Right lobe of liver (tissue), 4 donors: ENCODE measurements at regions not wholly inside any gene's neighbourhood (a gene's known extent, or its start where the extent isn't known, plus 50 kb on each side); places are given as distances from the start of the nearest gene placed in this dataset.

Experiments
- CTCF ChIP-seq, 4 donors: fragments of 200-600 bp in 3 of 4; fragments of 450-650 bp in 1 of 4; IDR thresholded peaks; one replicate each; pipeline versions ENCODE4 v1.5.1 to v1.8.0; 2016 to 2022; ENCODE audit warnings: antibody characterized with exemption in 4 of 4, mild to moderate bottlenecking in 2 of 4
- POLR2A ChIP-seq: fragments of 450-650 bp; IDR thresholded peaks from one replicate; pipeline ENCODE4 v1.6.1; 2017; ENCODE audit warnings: antibody characterized with exemption, mild to moderate bottlenecking
- donor health status: DM: no; HTN: no; CAD: no.
- donor health status: DM: no; HTN: no; CAD: no.
- donor health status: DM: no; HTN: yes; CAD: no.

GRCh38 chr5:87211676-87212075, 56.0 kb upstream of the RASA1 start:
- TF ChIP-seq CTCF (IDR thresholded peaks at IDR 0.05) (no peak), POLR2A (no peak)
